ENCODE measurements at regions not wholly inside any gene's neighbourhood (a gene's known extent, or its start where the extent isn't known, plus 50 kb on each side); places are given as distances from the start of the nearest gene placed in this dataset.

- TF ChIP-seq EZH2 (IDR thresholded peaks at IDR 0.05; ENCODE audit: insufficient read depth, poor library complexity, severe bottlenecking), result no peak
- no peak for TF ChIP-seq EZH2phosphoT487 (IDR thresholded peaks at IDR 0.05; ENCODE audit: insufficient read depth, low read depth)
Measured at GRCh38 chr1:217134857-217135568, 411.8 kb upstream of the ESRRG start.

Measured in GM23248 (cell line).